ENCODE measurements at regions not wholly inside any gene's neighbourhood (a gene's known extent, or its start where the extent isn't known, plus 50 kb on each side); places are given as distances from the start of the nearest gene placed in this dataset.

DNA sequence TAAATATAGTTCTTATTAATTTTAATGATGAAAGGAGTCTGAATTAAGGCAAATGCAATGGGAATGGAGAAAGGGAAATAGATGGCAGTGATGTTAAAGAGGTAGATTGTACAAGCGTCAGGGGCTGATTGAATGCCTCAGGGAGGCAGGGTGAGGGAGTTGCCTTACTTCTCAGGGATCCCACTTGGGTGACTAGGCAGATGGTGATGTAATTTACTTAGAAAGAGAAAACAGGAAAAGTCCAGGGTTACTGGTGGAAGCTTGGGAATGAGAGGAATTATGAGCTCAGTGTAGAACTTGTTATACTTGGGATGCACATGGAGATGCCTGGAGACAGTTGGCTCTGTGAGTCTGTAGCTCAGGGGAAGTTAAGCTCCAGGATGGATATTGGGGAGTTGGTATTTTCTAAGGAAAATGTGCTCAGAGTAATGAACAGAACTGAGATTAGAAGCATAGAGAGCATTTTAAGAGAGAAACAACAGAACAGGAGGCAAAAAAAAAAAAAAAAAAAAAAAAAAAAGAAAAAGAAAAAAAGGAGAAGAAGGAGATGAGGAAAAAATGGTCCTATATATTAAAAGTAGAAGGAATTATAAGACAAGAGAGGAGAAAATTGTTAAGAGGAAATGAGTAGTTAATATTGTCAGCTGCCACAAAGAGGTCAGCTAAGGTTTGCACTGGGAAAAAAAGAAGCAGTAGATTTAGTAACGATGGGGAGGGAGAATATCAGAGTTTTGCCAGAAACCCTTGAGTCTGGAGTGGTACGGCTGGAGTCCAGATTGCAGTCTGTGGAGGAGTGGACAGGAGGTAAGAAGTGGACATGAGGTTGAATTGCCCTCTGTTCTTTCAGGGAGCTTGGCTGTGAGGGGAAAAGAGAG, 88.0 kb upstream of the ELL2 start:
- Histone ChIP-seq H3K27ac (ENCODE audit: low read depth, low read length) (no peak overlapping the region), H3K27me3 (ENCODE audit: control insufficient read depth, insufficient read depth, low read length) (no peaks in the 10 kb centered on the region), H3K4me3 (ENCODE audit: low read depth, low read length) (no peak overlapping the region), H3K9me3 (ENCODE audit: control insufficient read depth, insufficient read depth, low read length) (no peaks in the 10 kb centered on the region)
- TF ChIP-seq, protein P1, sequence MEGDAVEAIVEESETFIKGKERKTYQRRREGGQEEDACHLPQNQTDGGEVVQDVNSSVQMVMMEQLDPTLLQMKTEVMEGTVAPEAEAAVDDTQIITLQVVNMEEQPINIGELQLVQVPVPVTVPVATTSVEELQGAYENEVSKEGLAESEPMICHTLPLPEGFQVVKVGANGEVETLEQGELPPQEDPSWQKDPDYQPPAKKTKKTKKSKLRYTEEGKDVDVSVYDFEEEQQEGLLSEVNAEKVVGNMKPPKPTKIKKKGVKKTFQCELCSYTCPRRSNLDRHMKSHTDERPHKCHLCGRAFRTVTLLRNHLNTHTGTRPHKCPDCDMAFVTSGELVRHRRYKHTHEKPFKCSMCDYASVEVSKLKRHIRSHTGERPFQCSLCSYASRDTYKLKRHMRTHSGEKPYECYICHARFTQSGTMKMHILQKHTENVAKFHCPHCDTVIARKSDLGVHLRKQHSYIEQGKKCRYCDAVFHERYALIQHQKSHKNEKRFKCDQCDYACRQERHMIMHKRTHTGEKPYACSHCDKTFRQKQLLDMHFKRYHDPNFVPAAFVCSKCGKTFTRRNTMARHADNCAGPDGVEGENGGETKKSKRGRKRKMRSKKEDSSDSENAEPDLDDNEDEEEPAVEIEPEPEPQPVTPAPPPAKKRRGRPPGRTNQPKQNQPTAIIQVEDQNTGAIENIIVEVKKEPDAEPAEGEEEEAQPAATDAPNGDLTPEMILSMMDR (IDR thresholded peaks at IDR 0.05; ENCODE audit: low read depth, low read length): no peak
- POLR2A ChIA-PET: interaction anchor here (0.7 to 1.0 kb wide), 3 partner anchors 28 to 210 kb away, joined by 3 to 18 read pairs (median 3); no protein-coding TSS in a partner anchor
- CTCF ChIA-PET: no interaction called here
- DNase-seq (ENCODE audit: low read depth, low spot score): no peak

DNA sequence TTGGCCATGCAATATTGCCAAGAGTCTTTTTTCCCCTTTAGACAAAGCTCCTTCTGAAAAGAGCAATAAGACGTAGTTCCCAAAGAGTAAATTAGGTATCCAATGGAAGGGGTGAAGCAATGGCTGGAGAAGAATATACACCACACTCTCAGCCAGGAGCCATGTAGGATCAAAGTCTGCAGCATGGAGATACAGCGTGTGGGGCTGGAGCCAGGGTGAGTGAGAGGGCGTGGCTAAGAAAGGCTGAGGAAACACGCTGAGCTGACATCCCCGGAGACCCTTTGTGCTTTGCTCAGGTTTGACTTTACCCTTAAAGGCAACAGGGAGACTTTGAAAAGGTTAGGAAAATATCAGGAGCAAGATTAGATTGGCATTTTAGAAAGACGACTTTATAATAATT, 87.1 kb upstream of the ELL2 start:
- no peaks in the 10 kb centered on the region for H3K27me3 ChIP-seq (ENCODE audit: control insufficient read depth, insufficient read depth, low read length)
- H3K9me3 ChIP-seq (ENCODE audit: control insufficient read depth, insufficient read depth, low read length): no peaks in the 10 kb centered on the region
- DNase-seq (ENCODE audit: low read depth, low spot score): no peak
- no peak overlapping the region for H3K4me3 ChIP-seq (ENCODE audit: low read depth, low read length)
- TF ChIP-seq, protein P1 (IDR thresholded peaks at IDR 0.05; ENCODE audit: low read depth, low read length): no peak
- no peak overlapping the region for H3K27ac ChIP-seq (ENCODE audit: low read depth, low read length)
- ChIA-PET CTCF (no interaction called here), POLR2A (no interaction called here)

DNA sequence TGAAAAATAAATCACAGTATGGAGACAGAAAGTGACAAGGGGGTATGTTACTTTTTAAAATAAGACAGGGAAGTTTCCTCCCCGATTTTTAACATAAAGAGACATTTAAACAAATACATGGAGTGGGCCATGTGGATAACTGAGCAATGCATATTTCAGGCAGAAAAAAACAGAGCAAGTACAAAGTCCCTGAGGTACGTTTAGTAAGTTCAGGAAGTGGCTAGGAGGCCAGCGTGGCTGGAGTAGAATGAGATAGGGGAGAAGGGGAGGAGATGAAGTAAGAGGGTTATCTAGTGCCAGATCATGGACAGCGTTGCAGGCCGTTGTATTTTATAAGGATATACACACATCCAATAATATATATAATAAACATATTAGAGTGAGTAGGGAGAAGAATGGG, 84.2 kb upstream of the ELL2 start:
- H3K4me3 ChIP-seq (ENCODE audit: low read depth, low read length): no peak overlapping the region
- DNase-seq (ENCODE audit: low read depth, low spot score): no peak
- POLR2A ChIA-PET: no interaction called here
- TF ChIP-seq, protein P1 (IDR thresholded peaks at IDR 0.05; ENCODE audit: low read depth, low read length): no peak
- CTCF ChIA-PET: interaction anchor here (0.8 kb wide), 1 partner anchor 290 kb away, joined by 3 read pairs; no protein-coding TSS in a partner anchor
- no peaks in the 10 kb centered on the region for H3K27me3 ChIP-seq (ENCODE audit: control insufficient read depth, insufficient read depth, low read length)
- no peaks in the 10 kb centered on the region for H3K9me3 ChIP-seq (ENCODE audit: control insufficient read depth, insufficient read depth, low read length)
- H3K27ac ChIP-seq (ENCODE audit: low read depth, low read length): no peak overlapping the region

DNA sequence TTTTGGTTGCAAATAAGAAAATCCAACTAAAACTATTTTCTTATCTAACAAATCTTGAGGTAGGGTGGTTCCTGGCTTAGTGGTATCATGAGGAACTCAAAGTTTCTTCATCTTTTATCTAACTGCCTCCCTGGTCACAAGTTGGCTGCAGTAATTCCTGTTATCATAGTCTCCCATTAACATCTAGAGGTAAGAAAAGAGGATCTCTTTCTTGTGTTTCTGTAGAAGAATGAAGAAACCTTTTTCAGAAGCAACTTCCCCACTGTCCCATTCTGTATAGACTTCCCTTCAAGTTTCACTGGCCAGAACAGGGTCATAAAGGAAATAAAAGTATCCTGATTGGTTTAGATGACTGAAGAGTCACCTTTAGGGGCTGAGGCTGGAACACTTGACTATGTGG, 81.8 kb upstream of the ELL2 start:
- Histone ChIP-seq H3K27ac (ENCODE audit: low read depth, low read length) (no peak overlapping the region), H3K27me3 (ENCODE audit: control insufficient read depth, insufficient read depth, low read length) (no peaks in the 10 kb centered on the region), H3K9me3 (ENCODE audit: control insufficient read depth, insufficient read depth, low read length) (no peaks in the 10 kb centered on the region), H3K4me3 (ENCODE audit: low read depth, low read length) (no peak overlapping the region)
- CTCF ChIA-PET: no interaction called here
- TF ChIP-seq, protein P1 (IDR thresholded peaks at IDR 0.05; ENCODE audit: low read depth, low read length): no peak
- POLR2A ChIA-PET: no interaction called here
- no peak for DNase-seq (ENCODE audit: low read depth, low spot score)

DNA sequence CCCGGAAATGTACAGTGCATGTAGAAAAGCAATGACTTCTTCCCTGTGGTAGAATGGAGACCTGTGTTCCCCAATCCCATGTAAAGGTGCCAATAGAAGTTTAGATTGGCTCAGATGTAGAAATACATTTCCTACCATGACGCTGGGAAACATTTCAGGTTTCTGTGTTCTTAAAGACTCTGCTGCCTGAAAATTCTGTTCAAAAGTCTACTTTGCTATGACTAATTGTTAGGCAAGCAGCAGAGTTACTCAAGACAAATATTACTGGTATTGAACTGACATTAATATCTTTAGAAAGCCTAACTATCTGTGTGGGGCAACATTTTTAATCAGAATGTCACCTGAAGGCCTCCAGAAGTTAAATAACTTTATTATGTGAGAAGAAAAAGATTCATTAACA, 75.5 kb upstream of the ELL2 start:
- DNase-seq (ENCODE audit: low read depth, low spot score): no peak
- POLR2A ChIA-PET: no interaction called here
- CTCF ChIA-PET: no interaction called here
- no peaks in the 10 kb centered on the region for H3K9me3 ChIP-seq (ENCODE audit: control insufficient read depth, insufficient read depth, low read length)
- H3K27ac ChIP-seq (ENCODE audit: low read depth, low read length): no peak overlapping the region
- no peaks in the 10 kb centered on the region for H3K27me3 ChIP-seq (ENCODE audit: control insufficient read depth, insufficient read depth, low read length)
- TF ChIP-seq, protein P1 (IDR thresholded peaks at IDR 0.05; ENCODE audit: low read depth, low read length): no peak
- no peak overlapping the region for H3K4me3 ChIP-seq (ENCODE audit: low read depth, low read length)
